Inflammatory macrophage (primary cell): ENCODE measurements at regions not wholly inside any gene's neighbourhood (a gene's known extent, or its start where the extent isn't known, plus 50 kb on each side); places are given as distances from the start of the nearest gene placed in this dataset.
A peak's percentile ranks its signal among the peaks of the same experiment; 100 is the strongest.
"Not testable (repeated sequence)": the region's sequence is repeated elsewhere in the genome, so short reads cannot be mapped to it uniquely, and the experiment has no call there.

Experiments used
- DNase-seq, 2 donors: peaks; one replicate each; pipeline ENCODE4 v3.0.0-alpha.2; 2020 to 2022

DNA sequence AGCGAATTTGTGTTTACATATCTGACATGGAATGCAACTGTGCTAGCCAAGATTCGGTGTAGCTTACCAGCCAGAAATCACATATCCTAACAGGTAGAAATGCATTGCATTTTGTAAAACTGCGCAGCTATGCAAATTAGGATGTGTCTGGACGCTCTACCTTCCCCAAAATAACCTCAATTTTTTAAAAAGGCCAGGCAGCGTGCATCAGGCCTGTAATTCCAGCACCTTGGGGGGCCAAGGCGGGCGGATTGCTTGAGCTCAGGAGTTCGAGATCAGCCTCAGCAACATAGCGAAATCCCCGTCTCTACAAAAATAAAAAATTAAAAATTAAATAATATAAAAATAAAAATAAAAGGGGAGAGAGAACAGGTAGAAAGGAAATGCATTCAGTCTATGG is 305.0 kb downstream of the TYW1 start:
- no peak for DNase-seq

DNA sequence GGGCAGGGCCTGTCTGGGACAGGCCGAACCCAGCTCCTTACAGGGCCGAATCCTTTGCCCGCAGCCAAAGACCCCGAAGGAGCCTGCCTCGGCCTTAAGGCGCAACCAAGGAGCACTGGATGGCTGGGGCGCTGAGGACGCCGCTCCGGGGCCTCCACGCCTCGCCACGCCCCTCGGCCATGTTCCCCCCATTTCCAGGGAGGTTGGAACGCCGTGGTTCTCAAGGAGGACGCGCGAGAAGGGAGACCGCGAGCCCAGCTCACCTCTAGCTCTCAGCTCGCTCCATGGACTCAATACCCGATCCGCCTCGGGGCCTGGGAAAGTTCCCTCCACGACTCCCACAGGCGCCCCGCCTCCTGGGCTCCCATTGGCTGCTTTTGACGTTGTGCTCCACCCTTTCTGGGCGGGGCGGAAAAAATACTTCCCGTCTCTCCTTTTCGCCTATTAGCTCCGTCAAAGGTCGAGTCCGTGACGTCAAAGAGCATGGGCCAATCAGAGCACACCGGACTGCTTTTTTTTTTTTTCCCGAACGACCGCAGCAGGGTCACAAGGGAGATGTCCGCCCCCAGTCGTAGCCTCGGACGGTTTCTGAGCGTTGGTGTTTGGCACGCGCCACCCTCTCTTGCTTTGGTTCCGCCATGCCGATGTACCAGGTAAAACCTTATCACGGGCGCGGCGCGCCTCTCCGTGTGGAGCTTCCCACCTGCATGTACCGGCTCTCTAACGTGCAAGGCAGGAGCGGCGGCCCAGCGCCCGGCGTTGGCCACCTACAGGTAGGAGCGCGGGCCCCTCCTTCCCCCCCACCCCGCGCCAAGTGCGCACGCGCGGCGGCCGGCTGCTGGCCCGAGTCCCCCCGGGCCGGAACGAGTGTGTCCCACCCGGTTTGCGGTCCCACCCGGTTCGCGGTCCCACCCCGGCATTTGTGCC is 305.7 kb downstream of the TYW1 start:
- DNase-seq = peak; percentile 99 to 100

GRCh38 chr7:67304846-67305245 is 308.2 kb downstream of the TYW1 start:
- not testable (repeated sequence) for DNase-seq

DNA sequence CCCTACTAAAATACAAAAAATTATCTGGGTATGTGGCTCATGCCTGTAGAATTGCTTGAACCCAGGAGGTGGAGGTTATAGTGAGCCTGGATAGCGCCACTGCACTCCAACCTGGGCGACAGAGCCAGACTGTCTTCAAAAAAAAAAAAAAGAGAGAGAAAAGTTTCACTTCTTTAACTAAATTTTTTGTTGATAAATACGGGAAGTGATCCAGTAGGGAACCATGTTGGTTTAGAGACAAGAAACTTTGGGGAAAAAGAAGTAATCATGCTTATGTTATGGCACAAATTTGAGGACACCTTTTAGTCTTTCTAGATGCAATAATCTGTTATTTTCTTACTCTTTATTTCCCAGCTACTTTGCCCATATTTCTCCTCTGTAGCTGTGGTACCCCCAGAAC is 309.7 kb downstream of the TYW1 start:
- DNase-seq = peak in 1 of 2 donors; percentile 28

GRCh38 chr7:67309764-67310549 is 313.3 kb downstream of the TYW1 start:
- no peak for DNase-seq

DNA sequence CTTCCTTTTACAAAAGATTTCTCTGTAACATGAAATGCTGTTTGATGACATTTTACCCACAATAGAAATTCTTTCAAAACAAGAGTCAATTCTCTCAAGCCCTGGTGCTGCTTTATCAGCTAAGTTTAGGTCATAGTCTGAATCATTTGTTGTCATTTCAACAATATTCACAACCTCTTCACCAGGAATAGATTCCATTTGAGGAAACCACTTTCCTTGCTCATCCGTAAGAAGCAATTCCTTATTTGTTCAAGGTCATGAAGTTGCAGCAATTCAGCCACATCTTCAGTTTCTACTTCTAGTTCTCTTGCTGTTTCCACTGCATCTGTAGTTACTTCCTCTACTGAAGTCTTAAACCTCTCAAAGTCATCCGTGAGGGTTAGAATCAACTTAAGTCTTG is 315.3 kb downstream of the TYW1 start:
- peak; percentile 57 to 71 for DNase-seq

DNA sequence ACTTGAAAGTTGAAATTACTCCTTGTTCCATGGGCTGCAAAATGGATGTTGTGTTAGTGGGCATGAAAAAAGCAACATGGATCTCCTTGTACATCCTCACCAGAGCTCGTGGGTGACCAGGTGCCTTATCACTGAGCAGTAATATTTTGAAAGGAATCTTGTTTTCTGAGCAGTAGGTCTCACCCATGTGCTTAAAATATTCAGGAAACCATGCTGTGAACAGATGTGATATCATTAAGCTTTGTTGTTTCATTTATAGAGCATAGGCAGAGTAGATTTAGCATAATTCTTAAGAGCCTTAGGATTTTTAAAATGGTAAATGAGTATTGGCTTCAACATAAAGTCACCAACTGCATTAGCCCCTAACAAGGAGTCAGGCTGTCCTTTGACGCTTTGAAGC is 316.6 kb downstream of the TYW1 start:
- DNase-seq = no peak

- not testable (repeated sequence) for DNase-seq
Observed at GRCh38 chr7:67316902-67317301, 320.3 kb downstream of the TYW1 start.

GRCh38 chr7:67328257-67328656 is 331.6 kb downstream of the TYW1 start:
- DNase-seq = not testable (repeated sequence)

- not testable (repeated sequence) for DNase-seq
Observed at GRCh38 chr7:67335165-67335564, 338.5 kb downstream of the TYW1 start.

DNA sequence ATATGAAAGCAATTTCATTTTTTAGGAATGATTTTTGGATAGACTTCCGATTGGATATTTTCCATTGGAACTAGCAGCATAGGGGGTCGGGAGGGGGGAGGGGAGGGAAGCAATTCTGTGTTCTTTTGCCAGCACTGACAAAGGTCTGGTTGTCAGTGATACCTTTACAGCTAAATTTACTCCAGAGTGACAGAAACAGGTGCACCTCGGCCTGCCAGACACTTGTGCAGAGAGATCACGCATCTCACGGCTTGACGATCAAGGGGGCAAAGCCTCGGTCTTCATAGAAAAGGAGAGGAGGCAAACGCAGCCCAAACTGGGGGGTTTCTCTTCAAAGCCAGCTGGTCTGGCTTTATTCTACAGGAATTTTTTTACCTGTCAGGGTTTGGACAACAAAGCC is 339.0 kb downstream of the TYW1 start:
- not testable (repeated sequence) for DNase-seq

- DNase-seq = not testable (repeated sequence)
Observed at GRCh38 chr7:67338545-67338944, 341.9 kb downstream of the TYW1 start.

DNA sequence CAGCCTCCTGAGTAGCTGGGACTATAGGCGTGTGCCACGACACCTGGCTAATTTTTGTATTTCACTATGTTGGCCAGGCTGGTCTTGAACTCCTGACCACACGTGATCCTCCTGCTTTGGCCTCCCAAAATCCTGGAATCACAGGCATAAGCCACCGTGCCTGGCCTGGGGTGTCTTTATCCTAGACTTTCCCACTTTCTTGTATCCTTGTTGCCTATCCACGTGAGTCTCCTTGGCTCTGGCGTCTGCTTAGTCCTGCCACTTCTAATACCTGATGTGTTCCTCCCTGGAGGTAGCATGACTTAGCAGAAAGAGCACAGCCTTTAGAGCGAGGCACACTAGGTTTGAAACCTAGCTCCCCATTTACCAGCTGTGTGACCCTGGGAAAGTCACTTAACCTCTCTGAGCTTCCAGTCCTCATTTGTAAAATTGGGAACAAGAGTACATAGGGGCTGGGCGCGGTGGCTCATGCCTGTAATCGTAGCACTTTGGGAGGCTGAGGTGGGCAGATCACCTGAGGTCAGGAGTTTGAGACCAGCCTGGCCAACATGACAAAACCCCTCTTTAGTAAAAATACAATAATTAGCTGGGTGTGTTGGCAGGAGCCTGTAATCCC is 344.6 kb downstream of the TYW1 start:
- no peak for DNase-seq

DNA sequence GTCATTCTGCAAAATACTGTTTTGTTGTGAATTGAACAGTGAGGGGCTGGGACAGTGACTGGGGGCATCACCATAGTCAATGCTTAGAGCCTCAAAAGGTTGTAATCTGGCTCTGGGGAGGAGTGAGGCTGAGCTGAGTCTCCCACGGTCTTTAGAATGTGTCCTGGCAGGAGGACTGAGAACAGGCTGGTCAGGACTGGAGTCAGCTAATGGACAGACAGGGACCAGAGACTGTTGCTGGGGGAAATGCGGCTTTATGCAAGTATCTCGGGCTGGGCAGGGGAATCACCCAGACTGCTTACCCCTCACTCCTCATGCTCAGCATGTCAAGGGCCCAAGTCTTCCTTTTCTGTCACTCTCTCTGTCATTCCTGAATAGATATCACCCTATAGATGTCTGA is 346.5 kb downstream of the TYW1 start:
- DNase-seq = no peak

DNA sequence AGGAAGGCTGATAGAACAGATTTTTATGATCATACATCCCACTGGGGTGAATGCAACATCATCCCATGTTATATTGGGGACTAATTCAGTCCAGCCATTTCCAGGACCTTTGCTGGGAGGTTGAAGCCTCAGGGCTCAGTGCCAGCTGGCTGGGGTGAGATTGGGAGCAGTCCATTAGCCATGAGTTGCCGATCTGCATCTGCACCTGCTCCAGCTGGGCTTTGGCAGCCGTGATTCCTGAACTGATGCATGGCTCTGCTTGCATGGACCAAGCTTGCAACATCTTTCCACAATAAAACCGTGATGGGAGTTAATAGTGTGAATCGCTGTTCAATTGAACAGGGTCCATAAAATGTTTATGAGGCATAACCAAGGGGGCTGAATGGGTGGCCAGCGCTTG is 346.9 kb downstream of the TYW1 start:
- DNase-seq = no peak

GRCh38 chr7:67344481-67345193 is 348.0 kb downstream of the TYW1 start:
- DNase-seq = no peak

- DNase-seq = no peak
Observed at GRCh38 chr7:67346126-67346525, 349.5 kb downstream of the TYW1 start.

DNA sequence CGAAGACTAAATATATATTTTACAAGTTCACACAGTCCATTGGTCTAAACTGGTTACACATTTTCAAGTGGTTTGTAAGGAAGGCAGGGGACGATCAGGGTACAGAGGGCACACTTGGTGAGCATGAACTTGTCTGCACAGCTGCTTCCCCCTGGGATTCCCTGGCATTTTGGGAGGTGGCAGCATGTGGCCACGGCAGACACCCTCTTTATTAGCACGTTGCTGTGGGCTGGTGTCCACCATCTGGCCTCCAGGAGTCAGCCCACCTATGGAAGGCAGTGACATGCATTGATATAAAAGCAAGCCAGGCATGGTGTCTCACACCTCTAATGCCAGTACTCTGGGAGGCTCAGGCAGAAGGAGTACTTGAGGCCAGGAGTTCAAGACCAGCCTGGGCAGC is 350.2 kb downstream of the TYW1 start:
- no peak for DNase-seq

GRCh38 chr7:67348171-67348570 is 351.5 kb downstream of the TYW1 start:
- DNase-seq = no peak

GRCh38 chr7:67357653-67358052 is 361.0 kb downstream of the TYW1 start:
- not testable (repeated sequence) for DNase-seq

GRCh38 chr7:67358316-67358715 is 361.7 kb downstream of the TYW1 start:
- not testable (repeated sequence) for DNase-seq

DNA sequence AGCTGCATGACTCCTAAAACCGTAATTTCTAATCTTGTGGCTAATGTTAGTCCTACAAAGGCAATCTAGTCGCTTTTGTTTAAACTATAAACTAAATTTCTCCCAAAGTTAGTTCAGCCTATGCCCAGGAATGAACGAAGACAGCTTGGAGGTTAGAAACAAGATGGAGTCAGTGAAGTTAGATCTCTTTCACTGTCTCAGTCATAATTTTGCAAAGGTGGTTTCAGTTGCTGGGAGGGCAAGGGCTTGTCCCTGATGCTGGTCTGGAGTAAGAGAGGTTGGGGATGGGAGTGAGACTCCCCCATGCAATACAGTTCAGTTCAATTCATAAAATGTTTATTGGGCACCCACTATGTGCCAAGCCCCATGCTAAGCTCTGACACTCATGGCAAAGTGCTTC is 362.1 kb downstream of the TYW1 start:
- not testable (repeated sequence) for DNase-seq

- DNase-seq = no peak
Observed at GRCh38 chr7:67359900-67360299, 363.3 kb downstream of the TYW1 start.
